Ascending aorta (tissue), 2 donors: ENCODE measurements at regions not wholly inside any gene's neighbourhood (a gene's known extent, or its start where the extent isn't known, plus 50 kb on each side); places are given as distances from the start of the nearest gene placed in this dataset.
A peak's percentile ranks its signal among the peaks of the same experiment; 100 is the strongest.

Experiments
- DNase-seq, 2 donors: peaks; one replicate each; pipeline ENCODE4 v3.0.0-alpha.2; 2019; ENCODE audit warnings: low spot score in 2 of 2
- H3K27ac ChIP-seq, 2 donors: fragments of 200-600 bp; sonication (generic); one replicate each; pipeline ENCODE4 v1.5.1; 2016 to 2017; ENCODE audit warnings: mild to moderate bottlenecking in 1 of 2
- H3K27me3 ChIP-seq: fragments of 200-600 bp; sonication (generic); one replicate; pipeline ENCODE4 v1.5.1; 2017
- H3K36me3 ChIP-seq, 2 donors: fragments of 200-600 bp; sonication (generic); one replicate each; pipeline ENCODE4 v1.5.1; 2016
- H3K4me1 ChIP-seq, 2 donors: fragments of 200-600 bp; sonication (generic); one replicate each; pipeline ENCODE4 v1.5.1; 2016 to 2017; ENCODE audit warnings: mild to moderate bottlenecking in 1 of 2
- H3K4me3 ChIP-seq, 2 donors: fragments of 200-600 bp; sonication (generic); one replicate each; pipeline ENCODE4 v1.5.1; 2016 to 2017; ENCODE audit warnings: mild to moderate bottlenecking in 1 of 2
- H3K9me3 ChIP-seq, 2 donors: fragments of 200-600 bp; sonication (generic); one replicate each; pipeline ENCODE4 v1.5.1; 2016
- intact Hi-C: fragments of 100-400 bp; cut with DNase I; formaldehyde crosslinking; loops from one replicate; pipeline ENCODE4 v1.15.1; 2023
- TF ChIP-seq, protein P1 (sequence below), 3 experiments: fragments of 200-600 bp in 2 of 3; fragments of 450-650 bp in 1 of 3; sonication (generic) in 2 of 3; IDR thresholded peaks; one replicate each; pipeline ENCODE4 v1.5.1; 2016 to 2019; ENCODE audit warnings: antibody characterized with exemption in 3 of 3, mild to moderate bottlenecking in 1 of 3, moderate library complexity in 1 of 3

- Histone ChIP-seq H3K4me3 (no peak overlapping the region), H3K27ac (no peak overlapping the region), H3K4me1 (peaks cover 0 to 14% of the 10 kb centered on the region in 2 donors), H3K9me3 (no peaks in the 10 kb centered on the region), H3K27me3 (no peaks in the 10 kb centered on the region), H3K36me3 (no peaks in the 10 kb centered on the region)
- TF ChIP-seq, protein P1, sequence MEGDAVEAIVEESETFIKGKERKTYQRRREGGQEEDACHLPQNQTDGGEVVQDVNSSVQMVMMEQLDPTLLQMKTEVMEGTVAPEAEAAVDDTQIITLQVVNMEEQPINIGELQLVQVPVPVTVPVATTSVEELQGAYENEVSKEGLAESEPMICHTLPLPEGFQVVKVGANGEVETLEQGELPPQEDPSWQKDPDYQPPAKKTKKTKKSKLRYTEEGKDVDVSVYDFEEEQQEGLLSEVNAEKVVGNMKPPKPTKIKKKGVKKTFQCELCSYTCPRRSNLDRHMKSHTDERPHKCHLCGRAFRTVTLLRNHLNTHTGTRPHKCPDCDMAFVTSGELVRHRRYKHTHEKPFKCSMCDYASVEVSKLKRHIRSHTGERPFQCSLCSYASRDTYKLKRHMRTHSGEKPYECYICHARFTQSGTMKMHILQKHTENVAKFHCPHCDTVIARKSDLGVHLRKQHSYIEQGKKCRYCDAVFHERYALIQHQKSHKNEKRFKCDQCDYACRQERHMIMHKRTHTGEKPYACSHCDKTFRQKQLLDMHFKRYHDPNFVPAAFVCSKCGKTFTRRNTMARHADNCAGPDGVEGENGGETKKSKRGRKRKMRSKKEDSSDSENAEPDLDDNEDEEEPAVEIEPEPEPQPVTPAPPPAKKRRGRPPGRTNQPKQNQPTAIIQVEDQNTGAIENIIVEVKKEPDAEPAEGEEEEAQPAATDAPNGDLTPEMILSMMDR (IDR thresholded peaks at IDR 0.05), result no peak
- intact Hi-C loops, result no loop called here
- no peak for DNase-seq
Observed at GRCh38 chr20:40319056-40319455, 370.0 kb downstream of the MAFB start.

- intact Hi-C loops, result no loop called here
Observed at GRCh38 chr20:40317156-40317790, 371.8 kb downstream of the MAFB start.

DNA sequence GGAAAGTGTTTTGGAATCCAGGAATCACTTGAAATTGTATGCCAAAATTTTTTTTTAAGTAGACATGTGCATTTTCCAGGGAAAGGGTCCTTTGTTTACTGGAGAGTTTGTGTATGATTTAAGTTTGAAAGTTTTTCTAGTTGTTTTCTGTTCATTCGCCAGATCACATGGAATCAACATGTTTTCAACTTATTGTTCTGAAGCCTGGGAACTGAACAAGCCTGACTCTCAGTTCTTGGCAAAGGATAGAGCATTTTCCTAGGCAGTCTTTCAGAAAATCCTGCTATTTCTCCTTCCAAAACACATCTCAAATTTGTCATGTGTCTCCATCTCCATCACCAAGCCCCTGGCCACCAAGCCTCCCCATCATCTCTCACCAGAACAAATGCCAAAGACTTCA is 374.8 kb downstream of the MAFB start:
- no peak overlapping the region for H3K4me3 ChIP-seq
- H3K4me1 ChIP-seq, result peaks cover 0 to 14% of the 10 kb centered on the region in 2 donors
- no peak for DNase-seq
- intact Hi-C loops, result no loop called here
- H3K27me3 ChIP-seq, result no peaks in the 10 kb centered on the region
- no peaks in the 10 kb centered on the region for H3K36me3 ChIP-seq
- no peaks in the 10 kb centered on the region for H3K9me3 ChIP-seq
- H3K27ac ChIP-seq, result peak overlapping the region; percentile 65 to 69
- TF ChIP-seq, protein P1 (IDR thresholded peaks at IDR 0.05), result no peak

More at GRCh38 chr20:40317156-40317790, 371.8 kb downstream of the MAFB start:
- Histone ChIP-seq H3K36me3 (no peaks in the 10 kb centered on the region), H3K4me3 (no peak overlapping the region), H3K4me1 (peaks cover 0 to 14% of the 10 kb centered on the region in 2 donors), H3K9me3 (no peaks in the 10 kb centered on the region), H3K27ac (no peak overlapping the region), H3K27me3 (no peaks in the 10 kb centered on the region)
- TF ChIP-seq, protein P1 (IDR thresholded peaks at IDR 0.05), result no peak
- no peak for DNase-seq

- Histone ChIP-seq H3K27me3 (no peaks in the 10 kb centered on the region), H3K36me3 (no peaks in the 10 kb centered on the region), H3K27ac (peak overlapping the region; percentile 65 to 69), H3K4me1 (peaks cover 0 to 14% of the 10 kb centered on the region in 2 donors), H3K4me3 (no peak overlapping the region), H3K9me3 (no peaks in the 10 kb centered on the region)
- TF ChIP-seq, protein P1 (IDR thresholded peaks at IDR 0.05), result no peak
- no peak for DNase-seq
- intact Hi-C loops, result no loop called here
Observed at GRCh38 chr20:40313730-40314129, 375.3 kb downstream of the MAFB start.

DNA sequence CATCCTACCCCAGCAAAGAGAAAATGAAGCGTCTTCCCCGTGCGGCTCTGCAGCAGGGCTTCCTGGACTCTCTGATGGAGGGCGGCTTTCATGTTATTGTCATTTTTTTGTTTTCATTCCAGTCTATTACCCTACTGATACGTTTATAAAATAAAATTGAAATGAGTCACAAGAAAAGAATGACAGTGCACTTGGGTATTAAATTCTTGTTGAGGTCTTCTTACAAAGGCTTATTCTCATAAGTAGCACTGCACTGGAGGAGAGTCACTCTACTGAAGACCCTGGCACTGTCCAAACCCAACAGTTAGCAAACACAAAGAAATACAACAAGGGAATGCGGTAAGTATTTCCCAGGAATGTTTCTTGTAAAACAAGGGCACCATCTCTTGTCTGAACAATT is 379.3 kb downstream of the MAFB start:
- no peak for DNase-seq
- Histone ChIP-seq H3K27me3 (no peaks in the 10 kb centered on the region), H3K36me3 (no peaks in the 10 kb centered on the region), H3K4me1 (peaks cover 0 to 10% of the 10 kb centered on the region in 2 donors), H3K27ac (no peak overlapping the region), H3K9me3 (no peaks in the 10 kb centered on the region), H3K4me3 (no peak overlapping the region)
- intact Hi-C loops, result no loop called here
- TF ChIP-seq, protein P1 (IDR thresholded peaks at IDR 0.05), result no peak
